HEK293 (cell line): ENCODE measurements at regions not wholly inside any gene's neighbourhood (a gene's known extent, or its start where the extent isn't known, plus 50 kb on each side); places are given as distances from the start of the nearest gene placed in this dataset.

Experiments
- CTCF ChIP-seq: fragments of 450-650 bp; formaldehyde crosslinking; IDR thresholded peaks from 2 replicates; pipeline ENCODE4 v1.5.1; 2016; ENCODE audit warnings: missing biosample characterization, missing genetic modification characterization
- YY1 ChIP-seq: fragments of 450-650 bp; formaldehyde crosslinking; IDR thresholded peaks from 2 replicates; pipeline ENCODE4 v1.5.1; 2018; ENCODE audit warnings: missing biosample characterization, missing genetic modification characterization
- ZNF274 ChIP-seq, 2 experiments: fragments of 200-500 bp in 1 of 2; fragments of 450-650 bp in 1 of 2; sonication (Bioruptor generic) in 1 of 2; formaldehyde crosslinking in 1 of 2; IDR thresholded peaks; 2 replicates each; pipeline versions ENCODE4 v1.5.1 to v1.6.1; 2014 to 2016; ENCODE audit warnings: borderline replicate concordance in 1 of 2, inconsistent platforms in 1 of 2, low read length in 1 of 2, missing biosample characterization in 1 of 2, missing genetic modification characterization in 1 of 2
- ZNF324 ChIP-seq: fragments of 450-650 bp; formaldehyde crosslinking; IDR thresholded peaks from 2 replicates; pipeline ENCODE4 v1.5.1; 2016; ENCODE audit warnings: missing biosample characterization, missing genetic modification characterization
- ZNF350 ChIP-seq: fragments of 450-650 bp; formaldehyde crosslinking; IDR thresholded peaks from 2 replicates; pipeline ENCODE4 v1.5.0; 2017; ENCODE audit warnings: missing biosample characterization, mild to moderate bottlenecking, missing genetic modification characterization
- TF ChIP-seq, protein P1 (sequence below): fragments of 450-650 bp; formaldehyde crosslinking; IDR thresholded peaks from 2 replicates; pipeline ENCODE4 v1.5.1; 2016; ENCODE audit warnings: missing biosample characterization, missing genetic modification characterization, low read depth

DNA sequence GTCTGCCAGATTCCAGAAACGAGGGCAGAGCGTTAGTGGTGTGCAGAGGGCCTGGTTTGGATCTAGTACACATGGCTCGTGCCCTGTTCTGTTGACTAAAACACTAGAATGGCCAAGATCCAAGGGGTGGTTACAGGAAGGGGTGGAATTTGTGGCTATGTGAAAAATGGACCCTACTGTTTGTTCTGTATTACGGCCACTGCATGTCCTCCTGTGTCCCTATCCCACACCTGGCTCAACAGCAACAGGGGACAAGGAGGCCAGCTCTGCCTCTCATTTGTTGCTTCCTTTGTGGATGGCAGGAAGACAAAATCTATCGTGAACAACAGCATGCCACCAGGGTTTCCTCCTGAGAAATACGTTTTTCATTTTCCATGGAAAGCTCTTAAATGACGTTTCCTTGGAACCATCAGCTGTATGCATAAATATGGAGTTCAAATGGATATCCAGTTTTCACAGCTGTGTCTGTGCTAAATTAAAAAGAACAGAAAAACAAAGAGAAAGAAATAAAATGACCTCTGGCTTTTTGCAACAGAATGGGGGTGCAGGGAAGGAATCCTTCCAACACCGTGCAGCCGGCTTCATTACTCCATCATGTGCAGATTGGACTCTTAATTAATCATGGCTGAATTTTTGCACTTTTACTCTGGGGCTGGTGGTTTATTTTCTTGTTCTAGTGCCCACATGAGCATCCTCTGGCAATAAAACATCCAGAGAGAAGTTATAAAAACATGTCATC is 318.9 kb downstream of the CXCL12 start:
- no peak for TF ChIP-seq ZNF324
- TF ChIP-seq ZNF274 (IDR thresholded peaks at IDR 0.05; ENCODE audit: low read length): no peak
- TF ChIP-seq ZNF274 (tag by site-specific recombination; IDR thresholded peaks at IDR 0.05; ENCODE audit: borderline replicate concordance): no peak
- TF ChIP-seq YY1 (tag by site-specific recombination): no peak
- TF ChIP-seq, protein P1, sequence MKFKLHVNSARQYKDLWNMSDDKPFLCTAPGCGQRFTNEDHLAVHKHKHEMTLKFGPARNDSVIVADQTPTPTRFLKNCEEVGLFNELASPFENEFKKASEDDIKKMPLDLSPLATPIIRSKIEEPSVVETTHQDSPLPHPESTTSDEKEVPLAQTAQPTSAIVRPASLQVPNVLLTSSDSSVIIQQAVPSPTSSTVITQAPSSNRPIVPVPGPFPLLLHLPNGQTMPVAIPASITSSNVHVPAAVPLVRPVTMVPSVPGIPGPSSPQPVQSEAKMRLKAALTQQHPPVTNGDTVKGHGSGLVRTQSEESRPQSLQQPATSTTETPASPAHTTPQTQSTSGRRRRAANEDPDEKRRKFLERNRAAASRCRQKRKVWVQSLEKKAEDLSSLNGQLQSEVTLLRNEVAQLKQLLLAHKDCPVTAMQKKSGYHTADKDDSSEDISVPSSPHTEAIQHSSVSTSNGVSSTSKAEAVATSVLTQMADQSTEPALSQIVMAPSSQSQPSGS: no peak
- no peak for TF ChIP-seq ZNF350 (tag by site-specific recombination)
- TF ChIP-seq CTCF (tag by site-specific recombination): no peak
